Ovary (tissue), 3 donors: ENCODE measurements at regions not wholly inside any gene's neighbourhood (a gene's known extent, or its start where the extent isn't known, plus 50 kb on each side); places are given as distances from the start of the nearest gene placed in this dataset.

Experiments
- EP300 ChIP-seq: sonication (generic); formaldehyde crosslinking; IDR thresholded peaks from one replicate; pipeline ENCODE4 v1.6.1; 2017; ENCODE audit warnings: antibody characterized with exemption
- TF ChIP-seq, protein P1 (sequence below), 3 donors: fragments of 450-650 bp in 2 of 3; fragments of 200-600 bp in 1 of 3; IDR thresholded peaks; one replicate each; pipeline versions ENCODE4 v1.5.1 to v1.8.0; 2016 to 2022; ENCODE audit warnings: antibody characterized with exemption in 3 of 3, mild to moderate bottlenecking in 1 of 3
- donor health status: DM: no; HTN: no; CAD: no.

DNA sequence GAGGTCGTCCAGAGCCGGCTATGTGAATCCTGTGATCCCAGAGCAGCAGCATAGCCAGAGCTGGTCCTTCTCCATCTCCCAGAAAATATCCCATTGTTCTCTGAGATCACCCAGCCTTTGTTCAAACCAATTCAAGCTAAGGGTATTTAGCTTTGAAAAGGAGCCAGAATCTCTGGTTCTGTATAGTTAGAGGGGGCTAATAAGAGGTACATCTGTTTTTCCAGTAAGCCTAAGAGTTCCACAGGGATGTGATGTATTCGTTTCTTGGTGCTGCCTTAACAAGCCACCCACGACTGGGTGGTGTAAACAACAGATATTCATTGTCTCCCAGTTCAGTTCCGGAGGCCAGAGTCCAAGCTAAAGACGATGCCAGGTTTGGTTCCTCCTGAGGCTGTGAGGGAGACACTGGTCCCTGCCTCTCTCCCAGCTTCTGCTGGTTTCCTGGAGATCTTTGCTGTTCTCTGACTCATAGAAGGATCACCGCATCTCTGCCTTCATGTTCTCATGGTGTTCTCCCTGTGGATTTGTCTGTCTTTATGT lies 344.8 kb downstream of the MTRR start:
- TF ChIP-seq EP300, result no peak
- TF ChIP-seq, protein P1, sequence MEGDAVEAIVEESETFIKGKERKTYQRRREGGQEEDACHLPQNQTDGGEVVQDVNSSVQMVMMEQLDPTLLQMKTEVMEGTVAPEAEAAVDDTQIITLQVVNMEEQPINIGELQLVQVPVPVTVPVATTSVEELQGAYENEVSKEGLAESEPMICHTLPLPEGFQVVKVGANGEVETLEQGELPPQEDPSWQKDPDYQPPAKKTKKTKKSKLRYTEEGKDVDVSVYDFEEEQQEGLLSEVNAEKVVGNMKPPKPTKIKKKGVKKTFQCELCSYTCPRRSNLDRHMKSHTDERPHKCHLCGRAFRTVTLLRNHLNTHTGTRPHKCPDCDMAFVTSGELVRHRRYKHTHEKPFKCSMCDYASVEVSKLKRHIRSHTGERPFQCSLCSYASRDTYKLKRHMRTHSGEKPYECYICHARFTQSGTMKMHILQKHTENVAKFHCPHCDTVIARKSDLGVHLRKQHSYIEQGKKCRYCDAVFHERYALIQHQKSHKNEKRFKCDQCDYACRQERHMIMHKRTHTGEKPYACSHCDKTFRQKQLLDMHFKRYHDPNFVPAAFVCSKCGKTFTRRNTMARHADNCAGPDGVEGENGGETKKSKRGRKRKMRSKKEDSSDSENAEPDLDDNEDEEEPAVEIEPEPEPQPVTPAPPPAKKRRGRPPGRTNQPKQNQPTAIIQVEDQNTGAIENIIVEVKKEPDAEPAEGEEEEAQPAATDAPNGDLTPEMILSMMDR (IDR thresholded peaks at IDR 0.05), result no peak
